H1 (cell line): ENCODE measurements at regions not wholly inside any gene's neighbourhood (a gene's known extent, or its start where the extent isn't known, plus 50 kb on each side); places are given as distances from the start of the nearest gene placed in this dataset.

ENCODE experiments used
- CTCF ChIA-PET: fragments of 300-600 bp; sonication (Branson Sonifier 250); formaldehyde crosslinking; loops from one replicate; lab custom pipeline; 2021; ENCODE audit not compliant: partially characterized antibody; lab: Charles Lee
- POLR2A ChIA-PET: fragments of 300-600 bp; sonication (Branson Sonifier 250); formaldehyde crosslinking; loops from one replicate; lab custom pipeline; 2021; ENCODE audit warnings: inconsistent platforms; ENCODE audit not compliant: partially characterized antibody; lab: Charles Lee
- DNase-seq, 2 experiments: peaks; one replicate each; pipeline versions ENCODE4 v3.0.0 to v3.0.0-alpha.2; 2010 to 2022; ENCODE audit warnings: low spot score in 2 of 2, low read depth in 1 of 2, mixed read lengths in 1 of 2
- FAIRE-seq: peaks from 2 replicates; lab custom pipeline; 2011; peaks lifted over from hg19 to GRCh38; lab: Jason Lieb, UNC
- H2AFZ ChIP-seq: 2 replicates; pipeline ENCODE4 v1.8.1; 2012; ENCODE audit warnings: low read length, inconsistent platforms
- H2AK5ac ChIP-seq: 2 replicates; pipeline ENCODE4 v1.6.1; 2013; ENCODE audit warnings: low read depth, low read length
- H2BK120ac ChIP-seq: replicated peaks from 2 replicates; pipeline ENCODE3; 2013; ENCODE audit warnings: low read depth, low read length, inconsistent platforms
- H2BK12ac ChIP-seq: 2 replicates; pipeline ENCODE4 v1.6.1; 2013; ENCODE audit warnings: low read depth, low read length
- H2BK15ac ChIP-seq: 2 replicates; pipeline ENCODE4 v1.6.1; 2013; ENCODE audit warnings: low read length
- H2BK20ac ChIP-seq: 2 replicates; pipeline ENCODE4 v1.6.1; 2013; ENCODE audit warnings: low read length
- H2BK5ac ChIP-seq: 2 replicates; pipeline ENCODE4 v1.6.1; 2013; ENCODE audit warnings: low read depth, low read length
- H3K14ac ChIP-seq: 2 replicates; pipeline ENCODE4 v1.6.1; 2013; ENCODE audit warnings: inconsistent platforms; ENCODE audit not compliant: insufficient read length
- H3K18ac ChIP-seq: 2 replicates; pipeline ENCODE4 v1.6.1; 2013; ENCODE audit warnings: low read length; ENCODE audit errors: extremely low read depth
- H3K23ac ChIP-seq: 2 replicates; pipeline ENCODE4 v1.6.1; 2013; ENCODE audit warnings: inconsistent platforms; ENCODE audit not compliant: insufficient read length
- H3K23me2 ChIP-seq: 2 replicates; pipeline ENCODE4 v1.6.1; 2013; ENCODE audit warnings: low read depth, low read length
- H3K27ac ChIP-seq: 2 replicates; pipeline ENCODE4 v1.6.1; 2011; ENCODE audit warnings: low read depth, low read length, inconsistent platforms
- H3K27me3 ChIP-seq, 4 experiments: replicated peaks in 1 of 4; 1 replicate in 1 of 4; 2 replicates in 3 of 4; pipeline versions ENCODE4 v1.6.1 to v1.8.1; 2011 to 2013; ENCODE audit warnings: low read length in 3 of 4, mild to moderate bottlenecking in 3 of 4, inconsistent platforms in 2 of 4, mixed read lengths in 2 of 4, moderate library complexity in 1 of 4; ENCODE audit not compliant: control insufficient read depth in 3 of 4, insufficient read depth in 3 of 4; ENCODE audit errors: extremely low read depth in 1 of 4
- H3K36me3 ChIP-seq, 4 experiments: 2 replicates each; pipeline versions ENCODE4 v1.6.1 to v1.8.1; 2011 to 2013; ENCODE audit warnings: mild to moderate bottlenecking in 4 of 4, low read length in 3 of 4, moderate library complexity in 2 of 4, control low read depth in 1 of 4, inconsistent platforms in 1 of 4; ENCODE audit not compliant: insufficient read depth in 4 of 4, control insufficient read depth in 2 of 4
- H3K4ac ChIP-seq: replicated peaks from 2 replicates; pipeline ENCODE3; 2013; ENCODE audit warnings: low read length, low read depth, mixed read lengths, inconsistent platforms; ENCODE audit not compliant: insufficient read length
- H3K4me1 ChIP-seq, 4 experiments: replicated peaks in 1 of 4; 1 replicate in 1 of 4; 2 replicates in 3 of 4; pipeline versions ENCODE4 v1.6.1 to v1.8.1; 2011 to 2013; ENCODE audit warnings: low read length in 3 of 4, inconsistent platforms in 2 of 4, mixed read lengths in 1 of 4; ENCODE audit not compliant: insufficient read depth in 4 of 4, control insufficient read depth in 3 of 4
- H3K4me2 ChIP-seq, 2 experiments: 2 replicates each; pipeline versions ENCODE4 v1.6.1 to v1.8.1; 2011 to 2013; ENCODE audit warnings: low read depth in 2 of 2, low read length in 2 of 2, control low read depth in 1 of 2, inconsistent platforms in 1 of 2, mild to moderate bottlenecking in 1 of 2; ENCODE audit not compliant: insufficient read depth in 1 of 2
- H3K4me3 ChIP-seq, 4 experiments: fragments of 200-600, 300-600 bp in 1 of 4; sonication (generic), shearing (Covaris generic), sonication (Bioruptor Twin) in 1 of 4; 2 replicates each; pipeline versions ENCODE4 v1.5.1 to v1.8.1; 2011 to 2016; ENCODE audit warnings: low read length in 4 of 4, low read depth in 3 of 4, control low read depth in 2 of 4, inconsistent platforms in 2 of 4, mild to moderate bottlenecking in 2 of 4, mixed read lengths in 1 of 4, moderate library complexity in 1 of 4; ENCODE audit not compliant: insufficient read depth in 2 of 4; ENCODE audit errors: extremely low read depth in 1 of 4
- H3K56ac ChIP-seq: replicated peaks from 2 replicates; pipeline ENCODE3; 2013; ENCODE audit warnings: low read depth, mild to moderate bottlenecking, mixed read lengths, low read length, inconsistent platforms; ENCODE audit not compliant: insufficient read length
- H3K79me1 ChIP-seq: 2 replicates; pipeline ENCODE4 v1.6.1; 2013; ENCODE audit warnings: low read depth, low read length, control low read depth
- H3K79me2 ChIP-seq, 2 experiments: 2 replicates each; pipeline versions ENCODE4 v1.6.1 to v1.8.1; 2012 to 2013; ENCODE audit warnings: low read length in 2 of 2, mild to moderate bottlenecking in 2 of 2, inconsistent platforms in 1 of 2; ENCODE audit not compliant: insufficient read depth in 2 of 2, control insufficient read depth in 1 of 2
- H3K9ac ChIP-seq, 4 experiments: replicated peaks in 1 of 4; 1 replicate in 1 of 4; 2 replicates in 3 of 4; pipeline versions ENCODE4 v1.6.1 to v1.8.1; 2011 to 2013; ENCODE audit warnings: low read depth in 3 of 4, low read length in 3 of 4, control low read depth in 2 of 4, mild to moderate bottlenecking in 2 of 4, moderate library complexity in 2 of 4, inconsistent platforms in 1 of 4; ENCODE audit errors: extremely low read depth in 1 of 4
- H3K9me3 ChIP-seq, 2 experiments: 2 replicates each; pipeline versions ENCODE4 v1.6.1 to v1.8.1; 2012 to 2013; ENCODE audit warnings: mild to moderate bottlenecking in 2 of 2, moderate library complexity in 2 of 2, control low read depth in 1 of 2, inconsistent platforms in 1 of 2, low read depth in 1 of 2, low read length in 1 of 2, mixed read lengths in 1 of 2; ENCODE audit not compliant: insufficient read depth in 2 of 2
- H4K20me1 ChIP-seq, 2 experiments: replicated peaks in 1 of 2; 2 replicates each; pipeline versions ENCODE3 to v1.8.1; 2011 to 2013; ENCODE audit warnings: inconsistent platforms in 2 of 2, low read length in 2 of 2, mild to moderate bottlenecking in 1 of 2; ENCODE audit not compliant: insufficient read depth in 2 of 2, control insufficient read depth in 1 of 2
- H4K5ac ChIP-seq: 2 replicates; pipeline ENCODE4 v1.6.1; 2013; ENCODE audit warnings: low read length, low read depth, mixed read lengths, inconsistent platforms; ENCODE audit not compliant: insufficient read length
- H4K8ac ChIP-seq: 2 replicates; pipeline ENCODE4 v1.8.0; 2013; ENCODE audit warnings: mild to moderate bottlenecking, moderate library complexity, low read length, inconsistent platforms; ENCODE audit not compliant: insufficient read depth; ENCODE audit errors: extremely low read depth
- H4K91ac ChIP-seq: replicated peaks from 2 replicates; pipeline ENCODE3; 2013; ENCODE audit warnings: low read length, mixed read lengths, inconsistent platforms; ENCODE audit not compliant: insufficient read length
- CHD1 ChIP-seq: IDR thresholded peaks from 2 replicates; pipeline ENCODE4 v1.6.1; 2012; ENCODE audit warnings: low read depth, low read length, improper control_type of control experiment
- EP300 ChIP-seq, 2 experiments: IDR thresholded peaks; 1 replicate in 1 of 2; 2 replicates in 1 of 2; pipeline ENCODE4 v1.6.1; 2011 to 2012; ENCODE audit warnings: low read depth in 2 of 2, low read length in 2 of 2, mild to moderate bottlenecking in 2 of 2, borderline replicate concordance in 1 of 2, inconsistent platforms in 1 of 2, moderate library complexity in 1 of 2
- JUN ChIP-seq: IDR thresholded peaks from 2 replicates; pipeline ENCODE4 v1.6.1; 2011; ENCODE audit warnings: low read depth, mild to moderate bottlenecking, improper control_type of control experiment, low read length
- NANOG ChIP-seq: IDR thresholded peaks from 2 replicates; pipeline ENCODE4 v1.6.1; 2011; ENCODE audit warnings: low read length, low read depth, mild to moderate bottlenecking, inconsistent platforms; ENCODE audit not compliant: insufficient read depth, poor library complexity, severe bottlenecking
- WGBS, 2 experiments: shearing (Covaris generic) in 1 of 2; methylation state at CpG; one replicate each; pipeline versions ENCODE4 v1.1.6 to v1.1.7; 2013 to 2015; ENCODE audit warnings: low lambda C conversion rate in 2 of 2, mixed read lengths in 2 of 2, inconsistent platforms in 1 of 2, low coverage in 1 of 2, missing lambda C conversion rate in 1 of 2; ENCODE audit not compliant: insufficient replicate concordance in 2 of 2, insufficient coverage in 1 of 2, insufficient read length in 1 of 2; ENCODE audit errors: extremely low coverage in 1 of 2, missing lambda C conversion rate in 1 of 2; 5-methylcytosine and 5-hydroxymethylcytosine counted together

GRCh38 chr14:104502060-104502459 is 77.5 kb upstream of the C14orf180 start:
- no peaks in the 10 kb centered on the region for H3K27me3 ChIP-seq
- no peak overlapping the region for H2BK120ac ChIP-seq
- no peak overlapping the region for H3K23ac ChIP-seq
- WGBS, 2 experiments, result 96% methylated on average over 1 of the region's 1 CpG; no CpG with 5 or more reads in 1 of the 2 experiments
- no peak overlapping the region for H3K56ac ChIP-seq
- no peak overlapping the region for H2BK20ac ChIP-seq
- ChIA-PET POLR2A (no interaction called here), CTCF (no interaction called here)
- H3K9me3 ChIP-seq, result no peaks in the 10 kb centered on the region; a peak in 1 of 4 replicates
- H4K5ac ChIP-seq, result no peak overlapping the region
- H4K91ac ChIP-seq, result no peak overlapping the region
- H3K4me1 ChIP-seq, result no peaks in the 10 kb centered on the region; a peak in 1 of 7 replicates
- DNase-seq (no peak), FAIRE-seq (no peak)
- H3K79me1 ChIP-seq, result no peaks in the 10 kb centered on the region
- no peak overlapping the region for H3K4me2 ChIP-seq
- no peak overlapping the region for H3K18ac ChIP-seq
- no peak overlapping the region for H3K27ac ChIP-seq
- H2BK5ac ChIP-seq, result no peak overlapping the region
- no peak overlapping the region for H2BK12ac ChIP-seq
- no peak overlapping the region for H3K4ac ChIP-seq
- no peak overlapping the region for H4K8ac ChIP-seq
- no peaks in the 10 kb centered on the region for H3K79me2 ChIP-seq
- H2AK5ac ChIP-seq, result no peak overlapping the region
- H2AFZ ChIP-seq, result no peak overlapping the region
- H3K23me2 ChIP-seq, result no peaks in the 10 kb centered on the region
- no peaks in the 10 kb centered on the region for H3K36me3 ChIP-seq
- no peak overlapping the region for H3K9ac ChIP-seq
- H2BK15ac ChIP-seq, result no peak overlapping the region
- no peak overlapping the region for H3K4me3 ChIP-seq
- no peaks in the 10 kb centered on the region for H4K20me1 ChIP-seq
- H3K14ac ChIP-seq, result no peak overlapping the region
- TF ChIP-seq JUN (no peak), EP300 (IDR thresholded peaks at IDR 0.05; ENCODE audit: borderline replicate concordance in 1 of 2, low read depth in 2 of 2, low read length in 2 of 2) (no peak), CHD1 (no peak), NANOG (no peak)
